Suprapubic skin (tissue), 3 donors: ENCODE measurements at regions not wholly inside any gene's neighbourhood (a gene's known extent, or its start where the extent isn't known, plus 50 kb on each side); places are given as distances from the start of the nearest gene placed in this dataset.

Experiments used
- CTCF ChIP-seq, 2 donors: fragments of 200-600 bp in 1 of 2; fragments of 450-650 bp in 1 of 2; sonication (generic) in 1 of 2; IDR thresholded peaks; one replicate each; pipeline ENCODE4 v1.5.1; 2016 to 2019; ENCODE audit warnings: antibody characterized with exemption in 2 of 2, mild to moderate bottlenecking in 1 of 2, moderate library complexity in 1 of 2
- POLR2A ChIP-seq, 2 donors: fragments of 450-650 bp; IDR thresholded peaks; one replicate each; pipeline ENCODE4 v1.6.1; 2017; ENCODE audit warnings: antibody characterized with exemption in 2 of 2, mild to moderate bottlenecking in 2 of 2, moderate library complexity in 2 of 2

DNA sequence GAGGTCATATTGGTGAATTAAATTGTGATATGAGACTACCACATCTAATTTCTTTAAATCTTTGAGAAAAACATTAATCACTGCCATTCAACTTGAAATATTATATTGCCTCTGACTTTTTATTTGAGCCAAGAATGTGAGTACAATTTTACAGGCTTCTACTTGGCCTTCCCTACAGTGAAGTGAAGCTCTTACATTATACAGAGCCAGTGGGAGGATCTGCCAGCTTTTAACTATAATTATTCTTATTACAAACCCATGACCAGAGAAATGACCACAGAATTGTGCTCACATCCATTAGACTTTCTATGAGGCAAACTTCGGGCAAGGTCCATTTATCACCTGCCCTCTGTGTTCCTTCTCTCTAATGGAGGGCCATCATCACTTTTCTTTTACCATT is 114.2 kb downstream of the RERGL start:
- TF ChIP-seq POLR2A (IDR thresholded peaks at IDR 0.05) (no peak), CTCF (IDR thresholded peaks at IDR 0.05) (no peak)
